ENCODE measurements at regions not wholly inside any gene's neighbourhood (a gene's known extent, or its start where the extent isn't known, plus 50 kb on each side); places are given as distances from the start of the nearest gene placed in this dataset.
"Not testable (repeated sequence)": the region's sequence is repeated elsewhere in the genome, so short reads cannot be mapped to it uniquely, and the experiment has no call there.

DNA sequence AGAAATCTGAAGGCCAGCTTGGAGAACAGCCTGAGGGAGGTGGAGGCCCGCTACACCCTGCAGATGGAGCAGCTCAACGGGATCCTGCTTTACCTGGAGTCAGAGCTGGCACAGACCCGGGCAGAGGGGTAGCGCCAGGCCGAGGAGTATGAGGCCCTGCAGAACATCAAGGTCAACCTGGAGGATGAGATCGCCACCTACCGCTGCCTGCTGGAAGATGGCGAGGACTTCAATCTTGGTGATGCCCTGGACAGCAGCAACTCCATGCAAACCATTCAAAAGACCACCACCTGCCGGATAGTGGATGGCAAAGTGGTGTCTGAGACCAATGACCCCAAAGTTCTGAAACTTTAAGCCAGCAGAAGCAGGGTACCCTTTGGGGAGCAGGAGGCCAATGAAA, 318.4 kb downstream of the ZFHX3 start:
- DNase-seq (ENCODE audit: low read depth), result not testable (repeated sequence)

DNA sequence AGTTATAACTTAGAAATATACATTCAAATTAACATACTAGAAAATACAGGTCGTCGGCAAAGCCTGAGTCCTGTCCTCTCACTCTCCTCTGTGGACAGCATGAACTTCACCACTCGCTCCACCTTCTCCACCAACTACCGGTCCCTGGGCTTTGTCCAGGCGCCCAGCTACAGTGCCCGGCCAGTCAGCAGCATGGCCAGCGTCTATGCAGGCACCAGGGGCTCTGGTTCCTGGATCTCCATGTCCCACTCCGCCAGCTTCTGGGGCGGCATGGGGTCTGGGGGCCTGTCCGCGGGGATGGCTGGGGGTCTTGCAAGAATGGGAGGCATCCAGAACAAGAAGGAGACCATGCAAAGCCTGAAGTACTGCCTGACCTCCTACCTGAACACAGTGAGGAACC, 319.4 kb downstream of the ZFHX3 start:
- no peak for DNase-seq (ENCODE audit: low read depth)

DNA sequence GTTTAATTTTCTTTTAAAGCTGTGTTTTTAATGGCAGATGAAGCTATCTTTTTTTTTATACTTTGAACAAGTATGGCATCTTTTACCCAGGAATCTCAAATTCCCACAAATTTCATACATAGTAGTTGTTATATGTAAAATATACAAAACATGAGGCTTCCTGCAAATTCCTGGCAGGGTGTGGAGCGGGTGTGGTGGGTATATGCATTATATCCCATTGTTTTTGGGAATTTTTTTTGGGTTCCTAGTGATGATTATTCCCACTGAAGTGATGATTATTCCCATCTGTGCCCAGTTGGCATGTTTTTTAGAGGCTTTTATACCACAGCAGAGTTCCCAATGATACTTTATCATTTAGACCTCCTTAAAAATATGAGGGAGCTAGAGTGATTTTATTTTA, 320.4 kb downstream of the ZFHX3 start:
- no peak for DNase-seq (ENCODE audit: low read depth)

DNA sequence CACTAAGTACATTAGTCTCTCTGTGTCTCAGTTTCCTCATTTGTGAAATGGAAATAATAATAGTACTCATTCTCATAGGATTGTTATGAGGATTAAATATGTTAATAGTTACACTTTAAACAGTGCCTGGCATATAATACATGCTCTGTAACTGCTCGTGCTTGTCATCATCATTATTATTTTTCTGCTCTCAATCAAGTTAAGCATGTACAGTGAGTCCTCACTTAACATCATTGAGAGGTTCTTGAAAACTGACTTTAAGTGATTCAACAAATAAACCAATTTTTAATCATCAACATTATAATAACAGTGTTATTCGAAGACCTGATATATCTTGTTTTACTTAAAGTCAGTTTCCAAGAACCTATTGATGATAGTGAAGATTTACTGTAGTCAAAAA, 322.3 kb downstream of the ZFHX3 start:
- DNase-seq (ENCODE audit: low read depth), result no peak

DNA sequence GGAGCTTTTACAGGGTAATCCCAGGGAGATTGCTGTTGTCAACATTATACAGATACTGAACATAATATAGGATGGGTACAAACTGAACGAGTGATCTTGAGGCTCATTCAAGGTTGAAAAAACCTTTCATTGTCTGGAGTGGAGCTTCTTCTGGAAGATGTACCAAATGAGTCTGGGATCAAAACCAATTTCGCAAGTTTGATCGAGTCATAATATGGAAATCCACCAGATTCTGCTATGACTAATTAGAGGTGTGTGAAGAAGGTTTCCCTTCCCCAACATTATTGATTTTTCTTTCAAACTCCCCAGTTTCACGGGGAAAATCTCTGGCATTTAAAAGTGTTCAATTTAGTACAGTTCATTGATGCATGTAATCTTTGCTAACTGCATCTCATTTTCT, 324.1 kb downstream of the ZFHX3 start:
- DNase-seq (ENCODE audit: low read depth), result no peak

DNA sequence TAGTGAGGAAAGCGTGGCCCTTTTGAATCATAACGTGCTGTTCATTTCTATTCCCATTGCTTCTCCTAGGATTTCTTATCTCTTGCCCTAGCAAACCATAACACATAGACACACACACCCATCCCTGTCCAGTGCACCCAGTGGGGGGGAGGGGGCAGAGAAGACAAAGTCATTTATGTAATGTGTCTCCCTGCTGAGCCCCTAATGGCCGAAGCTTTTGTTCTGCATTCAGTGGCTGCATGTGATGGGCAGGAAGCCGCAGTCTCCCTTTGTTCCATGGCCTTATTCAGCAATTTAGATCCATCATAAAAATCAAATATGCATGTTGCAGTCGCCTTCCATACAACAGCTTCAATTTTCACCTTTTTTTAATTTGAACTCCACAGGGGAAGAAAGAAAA, 325.4 kb downstream of the ZFHX3 start:
- DNase-seq (ENCODE audit: low read depth), result no peak

DNA sequence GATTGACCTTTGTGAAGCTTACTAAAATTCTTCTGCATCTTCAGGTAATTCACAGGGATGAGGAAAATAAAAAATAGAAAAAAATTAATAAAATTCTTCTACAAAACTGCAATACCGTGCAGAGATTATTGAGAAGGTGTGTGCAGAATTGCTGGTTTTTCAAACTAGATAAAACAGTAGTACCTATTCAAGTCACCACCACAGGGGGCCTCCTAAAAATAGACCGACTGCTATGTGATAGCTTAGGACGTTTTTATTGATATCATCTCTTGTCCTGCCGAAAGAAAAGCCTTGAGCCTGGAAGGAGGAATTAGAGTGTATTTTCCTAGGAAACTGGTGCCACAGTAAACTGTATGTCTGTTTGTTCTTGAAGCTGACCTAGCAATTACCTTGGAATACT, 325.9 kb downstream of the ZFHX3 start:
- no peak for DNase-seq (ENCODE audit: low read depth)

DNA sequence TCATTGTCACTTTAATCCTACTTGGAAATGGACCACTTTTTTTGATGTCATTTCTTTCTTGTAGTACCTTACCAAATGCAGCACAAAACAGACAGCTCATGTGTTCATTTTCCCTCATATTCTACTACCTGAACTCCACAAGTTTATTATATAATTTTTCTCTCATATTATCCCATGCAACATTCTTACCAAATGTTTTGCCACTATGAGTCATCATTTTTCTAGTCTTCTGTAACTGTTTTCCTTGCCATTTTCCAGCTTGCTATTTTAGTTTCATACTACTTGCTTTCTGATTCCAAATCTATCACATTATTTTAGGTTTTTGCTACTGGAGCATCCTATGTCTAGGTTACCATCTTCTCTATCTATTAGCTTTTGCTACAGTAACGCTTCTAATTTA, 332.7 kb downstream of the ZFHX3 start:
- DNase-seq (ENCODE audit: low read depth), result no peak

DNA sequence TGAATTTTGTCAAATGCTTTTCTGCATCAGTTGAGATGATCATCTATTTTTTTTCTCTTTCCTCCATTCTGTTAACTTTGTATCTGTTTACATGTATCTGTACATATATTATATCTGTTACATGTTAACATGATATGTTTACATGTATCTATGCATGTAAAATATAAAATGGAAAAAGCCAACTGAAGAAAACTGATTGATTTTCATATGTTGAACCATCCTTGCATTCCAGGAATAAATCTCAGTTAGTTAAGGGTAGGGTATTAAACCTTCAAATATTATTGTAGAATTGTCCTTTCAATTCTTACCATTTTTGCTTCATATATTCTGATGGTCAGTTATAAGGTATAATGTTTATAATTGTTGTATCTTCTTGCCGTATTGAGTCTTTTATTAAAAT, 336.1 kb downstream of the ZFHX3 start:
- DNase-seq (ENCODE audit: low read depth), result no peak

DNA sequence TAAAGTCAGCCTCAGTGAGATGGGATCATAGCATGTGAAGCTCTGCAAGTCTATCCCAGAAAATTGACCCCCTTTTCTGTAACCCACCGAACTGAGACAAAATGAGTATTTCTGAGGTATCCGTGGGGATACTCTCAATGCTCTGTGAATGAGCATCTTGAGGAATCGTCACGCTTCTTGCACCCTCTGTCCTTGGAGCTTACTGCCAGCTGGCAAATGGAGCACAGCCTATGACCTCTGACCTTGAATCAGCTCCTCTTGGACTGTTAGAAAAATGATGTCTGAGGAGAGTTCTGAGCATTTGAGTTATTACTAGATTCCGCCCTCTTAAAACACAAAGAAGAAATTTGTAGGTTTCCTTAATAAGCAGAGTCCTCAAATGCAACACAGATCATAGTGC, 342.1 kb downstream of the ZFHX3 start:
- no peak for DNase-seq (ENCODE audit: low read depth)

DNA sequence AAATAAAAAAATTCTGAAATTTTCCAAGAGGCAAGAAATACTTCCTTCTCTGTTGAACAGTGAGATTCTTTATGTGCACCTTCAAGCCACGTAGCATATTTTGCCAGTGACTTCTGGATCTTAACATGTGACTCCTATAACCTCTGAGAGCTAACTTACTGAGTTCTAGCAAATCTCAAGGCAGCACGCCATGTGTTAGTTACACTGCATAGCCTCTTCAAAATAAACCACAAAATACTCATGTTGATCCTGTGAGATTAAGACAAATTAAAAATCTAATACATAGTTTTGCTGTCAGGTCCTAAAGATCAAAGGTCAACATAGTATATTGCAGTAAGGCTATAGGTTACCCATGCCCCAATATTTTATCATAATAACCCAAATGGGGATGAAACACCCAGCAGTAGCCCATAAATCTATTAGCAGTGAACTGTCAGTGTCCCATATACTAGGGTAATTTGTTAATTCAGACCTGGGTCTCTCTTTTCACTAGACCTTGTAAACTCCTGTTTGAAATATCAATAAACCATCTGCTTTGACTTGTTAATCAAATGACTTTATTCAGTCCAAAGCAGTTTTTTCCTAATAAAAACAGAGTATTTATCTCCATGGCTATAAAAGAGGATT, 343.1 kb downstream of the ZFHX3 start:
- DNase-seq (ENCODE audit: low read depth), result no peak

DNA sequence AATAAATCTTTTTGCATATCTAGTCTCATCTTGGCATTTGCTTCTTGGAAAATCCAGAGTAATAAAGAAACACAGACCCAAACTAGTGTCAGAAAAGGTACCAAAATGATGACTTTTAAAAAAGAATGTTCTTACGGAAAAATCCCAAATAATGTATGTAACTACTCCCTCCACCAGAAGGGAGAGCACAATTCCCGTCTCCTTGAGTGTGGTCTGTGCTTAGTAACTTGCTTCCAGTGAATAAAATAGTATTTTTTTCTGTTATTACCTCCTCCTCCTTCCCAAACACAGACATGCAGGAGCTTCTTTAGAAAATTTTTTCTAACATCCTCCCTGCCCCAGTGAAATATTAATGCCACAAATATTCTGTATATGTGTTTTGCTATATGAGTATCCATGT, 358.1 kb downstream of the ZFHX3 start:
- no peak for DNase-seq (ENCODE audit: low read depth)

DNA sequence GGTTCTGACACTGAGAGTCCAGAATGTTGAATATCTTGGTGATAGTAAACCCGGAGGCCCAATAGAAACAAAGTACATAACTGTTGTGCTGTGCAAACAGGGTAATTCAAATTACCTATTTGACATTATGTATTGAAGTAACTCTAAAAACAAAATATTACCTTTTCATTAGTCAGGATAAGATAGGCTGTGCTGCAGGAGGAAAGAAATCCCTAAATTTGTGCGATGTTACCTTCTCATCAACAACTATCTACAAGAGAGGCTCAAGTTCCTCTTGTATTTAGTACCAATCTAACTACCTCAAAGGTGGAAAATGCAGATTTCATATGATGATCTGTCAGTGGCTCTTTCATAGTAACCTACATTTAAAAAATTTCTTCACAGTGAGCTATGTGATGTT, 367.2 kb downstream of the ZFHX3 start:
- no peak for DNase-seq (ENCODE audit: low read depth)

DNA sequence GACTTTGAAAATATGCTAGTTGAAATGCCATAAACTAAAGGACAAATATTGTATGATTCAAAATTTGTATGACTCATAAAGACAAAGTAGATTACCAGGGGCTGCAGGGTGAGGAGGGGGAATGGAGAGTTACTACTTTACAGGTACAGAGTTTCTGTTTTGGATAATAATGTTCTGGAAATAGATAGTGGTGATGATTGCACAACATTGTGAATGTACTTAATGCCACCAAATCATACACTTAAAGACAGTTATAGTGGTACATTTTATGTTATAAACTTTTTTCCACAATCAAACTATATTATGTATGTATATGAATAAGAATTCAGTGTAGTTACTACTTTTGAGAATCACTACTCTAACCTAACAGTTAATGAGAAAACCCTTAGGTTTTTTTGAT, 368.1 kb downstream of the ZFHX3 start:
- DNase-seq (ENCODE audit: low read depth), result no peak

DNA sequence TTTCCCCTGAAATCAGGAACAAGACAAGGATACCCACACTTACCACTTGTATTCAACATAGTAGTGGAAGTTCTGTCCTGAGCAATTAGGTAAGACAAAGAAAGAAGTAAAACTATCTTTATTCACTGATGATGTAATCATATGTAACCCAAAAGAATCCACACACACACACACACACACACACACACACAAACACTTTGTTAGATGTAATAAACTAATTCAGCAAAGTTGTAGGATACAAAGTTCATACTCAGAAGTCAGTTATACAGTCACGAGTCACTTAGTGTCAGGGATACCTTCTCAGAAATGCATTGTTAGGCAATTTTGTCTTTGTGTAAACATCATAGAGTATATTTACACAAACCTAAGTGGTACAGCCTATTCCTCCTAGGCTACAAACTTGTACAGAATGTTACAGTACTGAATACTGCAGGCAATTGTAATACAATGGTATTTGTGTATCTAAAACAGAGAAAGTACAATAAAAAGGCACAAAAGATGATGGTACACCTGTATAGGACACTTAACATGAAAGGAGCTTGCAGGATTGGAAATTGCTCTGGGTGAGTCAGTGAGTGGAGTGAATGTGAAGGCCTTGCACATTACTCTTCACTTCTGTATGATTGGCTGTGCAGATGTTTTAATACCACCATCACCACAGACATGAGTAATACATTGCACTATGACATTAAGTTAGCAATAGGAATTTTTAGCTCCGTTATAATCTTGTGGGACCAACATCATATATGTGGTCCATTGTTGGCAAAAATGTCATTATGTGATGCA, 370.1 kb downstream of the ZFHX3 start:
- no peak for DNase-seq (ENCODE audit: low read depth)

DNA sequence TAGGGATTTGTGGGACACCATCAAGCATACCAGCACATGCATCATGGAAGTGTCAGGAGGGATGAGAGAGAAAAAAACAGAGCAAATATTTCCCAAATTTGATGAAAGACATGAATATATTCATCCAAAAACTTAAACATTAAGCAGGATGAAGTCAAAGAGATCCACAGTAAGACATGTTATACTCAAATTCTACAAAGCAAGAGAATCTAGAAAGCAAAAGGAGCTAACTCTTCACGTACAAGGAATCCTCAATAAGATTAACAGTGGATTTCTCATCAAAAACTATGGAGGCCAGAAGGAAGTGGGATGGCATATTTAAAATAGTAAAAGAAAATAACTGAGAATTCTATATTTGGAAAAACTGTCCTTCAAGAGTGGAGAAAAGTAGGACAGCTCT, 374.8 kb downstream of the ZFHX3 start:
- no peak for DNase-seq (ENCODE audit: low read depth)

DNA sequence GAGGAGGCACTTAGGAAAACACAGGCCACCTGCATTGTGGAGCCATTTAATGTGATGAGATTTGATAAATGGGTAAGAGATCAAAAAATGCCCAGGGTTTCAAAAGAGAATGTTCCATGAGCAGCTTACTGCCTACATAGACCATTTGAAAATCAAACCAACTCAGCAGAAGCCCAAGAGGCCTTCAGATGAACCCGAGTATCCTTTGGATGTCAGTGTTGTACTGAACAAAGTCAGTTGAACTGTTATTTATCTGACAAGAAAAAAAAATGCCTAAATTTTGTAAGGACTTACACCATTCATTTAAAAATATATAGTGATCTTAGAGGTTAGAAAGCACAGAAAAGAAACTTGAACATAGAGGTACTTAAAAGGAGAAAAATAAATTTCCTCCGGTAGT, 381.7 kb downstream of the ZFHX3 start:
- DNase-seq (ENCODE audit: low read depth), result no peak

DNA sequence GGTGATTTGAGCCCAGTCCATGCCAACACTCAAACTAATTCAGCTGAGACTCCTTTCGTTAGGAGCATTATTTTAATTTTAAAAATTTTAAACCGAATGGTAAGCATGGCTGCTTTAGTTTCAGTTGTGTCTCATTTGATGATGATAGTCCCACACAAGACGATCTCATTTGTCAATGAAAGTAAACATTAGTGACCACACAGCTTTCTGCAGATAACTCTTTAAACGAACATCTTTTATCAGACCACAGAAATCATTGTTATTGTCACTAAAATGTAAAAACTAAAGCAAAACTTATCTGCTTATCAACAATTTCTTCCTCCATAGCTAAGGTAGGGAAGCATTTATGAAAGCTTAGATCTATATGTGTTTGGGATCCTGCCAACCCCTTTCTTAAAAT, 382.2 kb downstream of the ZFHX3 start:
- no peak for DNase-seq (ENCODE audit: low read depth)

DNA sequence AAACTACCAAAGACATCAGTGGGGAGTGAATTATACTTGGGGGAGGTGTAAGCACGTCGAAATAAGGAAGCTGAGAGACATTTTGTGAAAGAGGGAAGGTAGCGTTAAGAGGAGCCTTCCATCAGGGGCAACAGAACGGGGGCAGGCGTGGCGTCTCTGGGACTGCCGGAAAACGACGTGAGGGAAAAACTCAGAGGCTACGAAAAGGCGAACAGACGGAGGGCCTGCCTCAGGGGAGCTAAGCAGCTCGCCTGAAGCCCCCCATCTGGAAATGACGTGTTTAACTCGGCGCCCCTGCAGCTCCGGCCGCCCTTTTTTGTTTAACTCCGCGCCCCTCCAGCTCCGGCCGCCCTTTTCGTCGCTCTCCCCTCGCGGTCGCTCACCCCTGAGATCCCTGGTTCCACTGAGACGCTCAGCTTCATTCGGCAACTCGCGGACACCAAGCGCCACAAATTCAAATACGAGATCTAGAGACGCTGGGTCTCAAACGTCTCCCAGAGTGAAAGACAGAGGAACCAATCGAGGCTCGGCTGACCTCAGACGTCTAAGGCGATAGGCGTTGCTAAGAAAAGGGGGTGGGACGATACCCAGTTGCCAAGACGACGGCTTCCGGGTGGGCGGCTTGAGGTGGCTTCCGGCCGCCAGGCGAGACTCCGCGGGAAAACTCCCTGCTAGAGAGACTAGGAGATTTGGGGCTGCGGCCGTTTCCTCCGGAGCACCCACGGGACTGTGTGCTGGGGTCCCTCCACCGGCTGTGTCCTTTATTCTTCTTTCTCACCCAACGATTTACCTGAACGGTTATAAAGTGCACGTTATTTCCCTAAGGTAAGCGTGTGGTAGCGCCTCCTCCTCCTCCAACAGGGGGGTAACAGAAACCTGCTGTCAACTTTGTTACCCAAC, 383.2 kb downstream of the ZFHX3 start:
- DNase-seq (ENCODE audit: low read depth), result peak; percentile 99

DNA sequence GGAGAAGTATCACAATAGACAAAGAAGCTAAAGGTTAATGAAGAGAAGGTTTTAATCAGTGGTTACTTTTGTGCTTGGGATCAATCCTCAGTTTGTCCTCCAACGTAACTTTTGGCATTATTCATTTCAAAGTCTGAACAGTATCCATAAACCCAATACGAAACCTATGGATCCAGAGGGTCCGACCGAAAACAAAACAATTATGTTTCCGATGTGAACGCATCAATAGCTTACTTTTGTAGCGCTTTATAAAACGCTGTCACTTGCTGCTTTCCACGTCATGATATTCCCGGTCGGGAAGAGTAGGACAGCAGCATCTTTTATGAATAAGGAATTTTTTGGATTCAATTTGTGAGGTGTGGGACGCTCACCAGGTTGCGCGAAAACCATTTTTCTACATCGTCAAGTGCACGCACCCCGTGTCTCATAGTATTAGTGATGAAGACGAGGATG, 383.8 kb downstream of the ZFHX3 start:
- DNase-seq (ENCODE audit: low read depth), result no peak

DNA sequence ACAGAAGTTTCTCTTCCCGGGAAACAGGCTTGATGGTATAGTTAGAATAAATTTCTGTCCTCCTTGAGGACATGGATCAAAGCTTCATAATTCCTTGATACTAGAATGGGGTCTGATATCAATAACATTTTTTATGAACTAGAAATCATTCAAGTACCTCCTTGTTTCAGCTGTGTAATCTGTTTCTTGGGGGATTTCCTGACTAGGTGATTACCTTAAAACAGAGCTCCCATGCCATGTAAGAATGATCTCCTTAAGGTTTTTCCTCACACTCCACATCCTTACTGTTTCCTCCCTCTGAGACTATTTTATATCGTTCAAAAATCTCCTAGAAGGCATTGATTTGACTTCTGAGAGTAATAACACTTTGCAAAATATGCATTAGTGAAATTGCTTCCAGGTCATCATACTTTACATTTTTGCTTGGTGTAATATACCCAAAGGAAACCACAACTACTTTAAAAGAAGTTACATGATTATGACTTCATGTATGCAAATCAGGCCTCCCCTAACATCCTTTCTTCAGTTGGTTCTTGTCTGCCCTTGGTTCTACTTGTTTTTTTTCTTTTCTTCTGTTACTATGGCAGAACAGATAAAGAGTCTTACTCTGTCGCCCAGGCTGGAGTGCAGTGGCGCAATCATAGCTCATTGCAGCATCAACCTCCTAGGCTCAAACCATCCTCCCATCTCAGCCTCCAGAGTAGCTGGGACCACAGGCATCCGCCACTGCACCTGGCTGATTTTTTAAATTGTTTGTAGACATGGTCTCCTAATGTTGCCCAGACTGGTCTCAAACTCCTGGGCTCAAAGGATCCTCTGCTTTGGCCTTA, 388.8 kb downstream of the ZFHX3 start:
- no peak for DNase-seq (ENCODE audit: low read depth)

DNA sequence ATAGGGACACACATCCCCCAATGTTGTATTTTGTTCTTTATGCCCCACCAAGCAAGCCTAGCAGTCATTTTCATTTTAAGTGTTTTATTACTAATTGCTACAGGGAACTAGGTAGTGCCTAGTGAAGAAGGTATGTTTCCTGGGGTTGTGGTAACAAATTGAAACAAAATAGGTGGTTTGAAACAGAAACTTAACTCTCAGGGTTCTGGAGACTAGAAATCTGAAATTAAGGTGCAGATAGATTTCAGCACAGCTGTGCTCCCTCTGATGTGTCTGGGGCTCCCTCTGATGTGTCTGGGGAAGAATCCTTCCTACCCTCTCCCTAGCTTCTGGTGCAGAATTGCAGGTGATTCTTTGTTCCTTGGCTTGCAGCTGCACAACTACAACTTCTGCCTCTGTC, 390.1 kb downstream of the ZFHX3 start:
- no peak for DNase-seq (ENCODE audit: low read depth)

All from fibroblast of the conjunctiva (primary cell).